Mesothelial cell of epicardium (in vitro differentiated cells): ENCODE measurements at regions not wholly inside any gene's neighbourhood (a gene's known extent, or its start where the extent isn't known, plus 50 kb on each side); places are given as distances from the start of the nearest gene placed in this dataset.

Experiments
- DNase-seq, 2 experiments: peaks; one replicate each; pipeline ENCODE4 v3.0.0; 2021; ENCODE audit warnings: low spot score in 2 of 2; ENCODE audit not compliant: unreplicated experiment in 2 of 2
- H3K27ac Mint-ChIP-seq: 2 replicates; pipeline ENCODE4 v1.8.0; 2021; ENCODE audit warnings: mixed read lengths
- H3K27me3 Mint-ChIP-seq: 2 replicates; pipeline ENCODE4 v1.8.0; 2021; ENCODE audit warnings: low read depth, mixed read lengths
- H3K36me3 Mint-ChIP-seq: 2 replicates; pipeline ENCODE4 v1.8.0; 2021; ENCODE audit warnings: mixed read lengths
- H3K4me1 Mint-ChIP-seq: 2 replicates; pipeline ENCODE4 v1.8.0; 2021; ENCODE audit warnings: mixed read lengths
- H3K4me3 Mint-ChIP-seq: 2 replicates; pipeline ENCODE4 v1.8.0; 2021; ENCODE audit warnings: mild to moderate bottlenecking, moderate library complexity, mixed read lengths
- H3K9me3 Mint-ChIP-seq: 2 replicates; pipeline ENCODE4 v1.8.0; 2021; ENCODE audit warnings: mixed read lengths
- CTCF ChIP-seq: fragments of 200-600 bp; sonication (generic); IDR thresholded peaks from one replicate; pipeline ENCODE4 v1.5.0; 2021; ENCODE audit warnings: antibody characterized with exemption; ENCODE audit not compliant: unreplicated experiment

GRCh38 chr2:67032076-67032475, 365.1 kb upstream of the ETAA1 start:
- no peak for TF ChIP-seq CTCF
- H3K9me3 Mint-ChIP-seq: peaks cover 12% of the 10 kb centered on the region
- DNase-seq: no peak

GRCh38 chr2:67036444-67036843, 360.7 kb upstream of the ETAA1 start:
- H3K4me1 Mint-ChIP-seq: peaks cover 30% of the 10 kb centered on the region
- no peaks in the 10 kb centered on the region for H3K27me3 Mint-ChIP-seq
- no peak overlapping the region for H3K27ac Mint-ChIP-seq
- DNase-seq: no peak
- H3K4me3 Mint-ChIP-seq: no peak overlapping the region
- H3K9me3 Mint-ChIP-seq: peaks cover 4% of the 10 kb centered on the region
- TF ChIP-seq CTCF: no peak
- H3K36me3 Mint-ChIP-seq: peaks cover 3% of the 10 kb centered on the region

More at GRCh38 chr2:67032076-67032475, 365.1 kb upstream of the ETAA1 start:
- peaks cover 6% of the 10 kb centered on the region for H3K36me3 Mint-ChIP-seq
- H3K4me3 Mint-ChIP-seq: no peak overlapping the region
- peaks cover 27% of the 10 kb centered on the region for H3K4me1 Mint-ChIP-seq
- H3K27ac Mint-ChIP-seq: no peak overlapping the region
- H3K27me3 Mint-ChIP-seq: no peaks in the 10 kb centered on the region

GRCh38 chr2:67037655-67038054, 359.5 kb upstream of the ETAA1 start:
- Mint-ChIP-seq H3K27ac (no peak overlapping the region), H3K27me3 (no peaks in the 10 kb centered on the region), H3K4me1 (peaks cover 25% of the 10 kb centered on the region), H3K4me3 (no peak overlapping the region), H3K36me3 (no peaks in the 10 kb centered on the region), H3K9me3 (no peaks in the 10 kb centered on the region)
- no peak for TF ChIP-seq CTCF
- DNase-seq: no peak

- H3K9me3 Mint-ChIP-seq: no peaks in the 10 kb centered on the region
- no peaks in the 10 kb centered on the region for H3K27me3 Mint-ChIP-seq
- TF ChIP-seq CTCF: no peak
- H3K4me1 Mint-ChIP-seq: peaks cover 25% of the 10 kb centered on the region
- H3K27ac Mint-ChIP-seq: no peak overlapping the region
- H3K4me3 Mint-ChIP-seq: no peak overlapping the region
- DNase-seq: no peak
- H3K36me3 Mint-ChIP-seq: no peaks in the 10 kb centered on the region
These were observed 358.9 kb upstream of the ETAA1 start for GRCh38 chr2:67038195-67038594.

GRCh38 chr2:67039058-67039457, 358.1 kb upstream of the ETAA1 start:
- no peak overlapping the region for H3K4me3 Mint-ChIP-seq
- no peak overlapping the region for H3K27ac Mint-ChIP-seq
- DNase-seq: no peak
- H3K27me3 Mint-ChIP-seq: no peaks in the 10 kb centered on the region
- no peak for TF ChIP-seq CTCF
- H3K9me3 Mint-ChIP-seq: no peaks in the 10 kb centered on the region
- peaks cover 22% of the 10 kb centered on the region for H3K4me1 Mint-ChIP-seq
- H3K36me3 Mint-ChIP-seq: no peaks in the 10 kb centered on the region

GRCh38 chr2:67039517-67040103, 357.5 kb upstream of the ETAA1 start:
- H3K27me3 Mint-ChIP-seq: no peaks in the 10 kb centered on the region
- no peak for TF ChIP-seq CTCF
- H3K9me3 Mint-ChIP-seq: no peaks in the 10 kb centered on the region
- no peaks in the 10 kb centered on the region for H3K36me3 Mint-ChIP-seq
- no peak for DNase-seq
- no peak overlapping the region for H3K27ac Mint-ChIP-seq
- no peak overlapping the region for H3K4me3 Mint-ChIP-seq
- peaks cover 19% of the 10 kb centered on the region for H3K4me1 Mint-ChIP-seq
